Endothelial cell of umbilical vein (primary cell): ENCODE measurements at regions not wholly inside any gene's neighbourhood (a gene's known extent, or its start where the extent isn't known, plus 50 kb on each side); places are given as distances from the start of the nearest gene placed in this dataset.

Source experiments
- BruUV-seq: library from RNA; stranded (reverse); fragments of 400-500 nt; replicated peaks from 2 replicates; lab custom pipeline; 2021; lab: Mats Ljungman, UMichigan
- CTCF ChIA-PET: fragments of 300-600, 350-600 bp; sonication (Branson Sonifier 250); formaldehyde crosslinking; loops from one replicate; lab custom pipeline; 2021; ENCODE audit warnings: antibody characterized with exemption, inconsistent platforms; lab: Charles Lee
- POLR2A ChIA-PET: fragments of 300-600, 350-600 bp; sonication (Branson Sonifier 250); formaldehyde crosslinking; loops from one replicate; lab custom pipeline; 2021; ENCODE audit warnings: antibody characterized with exemption, inconsistent platforms; lab: Charles Lee
- DNase-seq: peaks from one replicate; pipeline ENCODE4 v3.0.0-alpha.2; 2011; ENCODE audit warnings: low read depth, low spot score
- FAIRE-seq: peaks from 2 replicates; lab custom pipeline; 2011; peaks lifted over from hg19 to GRCh38; lab: Jason Lieb, UNC
- H2AFZ ChIP-seq: 2 replicates; pipeline ENCODE4 v1.6.0; 2012; ENCODE audit warnings: low read depth, low read length, control low read depth, inconsistent platforms
- H3K27ac ChIP-seq: 2 replicates; pipeline ENCODE4 v1.5.1; 2011; ENCODE audit warnings: low read depth, mild to moderate bottlenecking, control low read depth, low read length, moderate library complexity; ENCODE audit not compliant: insufficient read depth
- H3K27me3 ChIP-seq, 2 experiments: 2 replicates each; pipeline versions ENCODE4 v1.6.0 to v1.6.1; 2011; ENCODE audit warnings: low read length in 2 of 2, mixed read lengths in 1 of 2; ENCODE audit not compliant: control insufficient read depth in 2 of 2, insufficient read depth in 2 of 2
- H3K36me3 ChIP-seq, 2 experiments: 2 replicates in 1 of 2; 3 replicates in 1 of 2; pipeline ENCODE4 v1.5.1; 2011; ENCODE audit warnings: low read length in 2 of 2, mild to moderate bottlenecking in 1 of 2, moderate library complexity in 1 of 2; ENCODE audit not compliant: control insufficient read depth in 2 of 2, insufficient read depth in 2 of 2; ENCODE audit errors: extremely low read depth in 1 of 2
- H3K4me1 ChIP-seq: 3 replicates; pipeline ENCODE4 v1.5.1; 2011; ENCODE audit warnings: mild to moderate bottlenecking, low read length; ENCODE audit not compliant: control insufficient read depth, insufficient read depth; ENCODE audit errors: extremely low read depth
- H3K4me2 ChIP-seq: 2 replicates; pipeline ENCODE4 v1.6.1; 2011; ENCODE audit warnings: low read length, control low read depth, mixed read lengths; ENCODE audit not compliant: insufficient read depth
- H3K4me3 ChIP-seq, 3 experiments: fragments of 200-600 bp in 1 of 3; sonication (generic), shearing (Covaris generic) in 1 of 3; replicated peaks in 1 of 3; 2 replicates each; pipeline ENCODE4 v1.5.1; 2011 to 2016; ENCODE audit warnings: control low read depth in 3 of 3, low read length in 3 of 3, mild to moderate bottlenecking in 2 of 3, inconsistent platforms in 1 of 3, low read depth in 1 of 3, moderate library complexity in 1 of 3; ENCODE audit not compliant: insufficient read depth in 1 of 3
- H3K79me2 ChIP-seq: 2 replicates; pipeline ENCODE4 v1.6.0; 2012; ENCODE audit warnings: low read length, inconsistent platforms; ENCODE audit not compliant: control insufficient read depth, insufficient read depth
- H3K9ac ChIP-seq: replicated peaks from 2 replicates; pipeline ENCODE3; 2011; ENCODE audit warnings: low read length, control low read depth; ENCODE audit not compliant: insufficient read depth; ENCODE audit errors: extremely low read depth
- H3K9me1 ChIP-seq: replicated peaks from 3 replicates; pipeline ENCODE4 v1.6.0; 2011; ENCODE audit warnings: mild to moderate bottlenecking, low read length; ENCODE audit not compliant: control insufficient read depth, insufficient read depth; ENCODE audit errors: extremely low read depth
- H3K9me3 ChIP-seq: replicated peaks from 2 replicates; pipeline ENCODE4 v1.5.1; 2012; ENCODE audit warnings: low read length, inconsistent platforms; ENCODE audit not compliant: control insufficient read depth, insufficient read depth
- H4K20me1 ChIP-seq: replicated peaks from 2 replicates; pipeline ENCODE3; 2011; ENCODE audit warnings: mild to moderate bottlenecking, low read length; ENCODE audit not compliant: control insufficient read depth, insufficient read depth; ENCODE audit errors: extremely low read depth
- CTCF ChIP-seq, 2 donors: IDR thresholded peaks; 1 replicate in 1 of 2; 2 replicates in 1 of 2; pipeline ENCODE4 v1.5.1; 2011; ENCODE audit warnings: low read length in 2 of 2, mild to moderate bottlenecking in 2 of 2, moderate library complexity in 2 of 2, control low read depth in 1 of 2, inconsistent platforms in 1 of 2, low read depth in 1 of 2; ENCODE audit not compliant: insufficient read depth in 1 of 2; ENCODE audit errors: extremely low read depth in 1 of 2
- EZH2 ChIP-seq: IDR thresholded peaks from 2 replicates; pipeline ENCODE4 v1.6.1; 2012; ENCODE audit warnings: borderline replicate concordance, low read depth, mild to moderate bottlenecking, moderate library complexity, low read length, inconsistent platforms; ENCODE audit not compliant: severe bottlenecking
- FOS ChIP-seq: IDR thresholded peaks from 2 replicates; pipeline ENCODE4 v1.6.1; 2011; ENCODE audit warnings: mild to moderate bottlenecking, low read length, moderate library complexity, borderline replicate concordance; ENCODE audit not compliant: insufficient read depth
- GATA2 ChIP-seq: IDR thresholded peaks from 2 replicates; pipeline ENCODE4 v1.7.0; 2011; ENCODE audit warnings: low read depth, mild to moderate bottlenecking, moderate library complexity, mixed read lengths, low read length; ENCODE audit not compliant: insufficient read length, insufficient read depth
- JUN ChIP-seq: IDR thresholded peaks from 2 replicates; pipeline ENCODE4 v1.6.1; 2011; ENCODE audit warnings: borderline replicate concordance, low read depth; ENCODE audit not compliant: insufficient read length, insufficient read depth
- MAX ChIP-seq: IDR thresholded peaks from 2 replicates; pipeline ENCODE4 v1.6.1; 2011; ENCODE audit not compliant: insufficient read depth, insufficient read length
- MYC ChIP-seq: IDR thresholded peaks from one replicate; pipeline ENCODE4 v1.6.1; 2011; ENCODE audit warnings: mild to moderate bottlenecking, low read depth, low read length
- POLR2A ChIP-seq: IDR thresholded peaks from 2 replicates; pipeline ENCODE4 v1.6.1; 2012; ENCODE audit warnings: low read depth, mild to moderate bottlenecking, control low read depth, low read length
- POLR2AphosphoS5 ChIP-seq: IDR thresholded peaks from 2 replicates; pipeline ENCODE4 v1.6.1; 2012; ENCODE audit warnings: low read depth, mild to moderate bottlenecking, control low read depth, low read length, moderate library complexity; ENCODE audit not compliant: insufficient read depth
- dilution Hi-C: fragments of 300-500 bp; cut with MboI; formaldehyde crosslinking; loops from one replicate; pipeline ENCODE4 v1.15.0; 2019; ENCODE audit warnings: low sequenced_read_pairs; ENCODE audit not compliant: extremely low pct_ligation_motif_present
- intact Hi-C: fragments of 100-400 bp; cut with micrococcal nuclease; formaldehyde crosslinking; loops from one replicate; pipeline ENCODE4 v1.10.0; 2022

- DNase-seq (no peak), FAIRE-seq (no peak)
- H4K20me1 ChIP-seq, result no peaks in the 10 kb centered on the region
- dilution Hi-C loops, result no loop called here
- H3K4me1 ChIP-seq, result peaks cover 2% of the 10 kb centered on the region
- TF ChIP-seq GATA2 (no peak), MAX (no peak), FOS (peak; percentile 12)
- CTCF ChIA-PET, result interaction anchor here (0.9 kb wide), 1 partner anchor 20 kb away, joined by 3 read pairs; no protein-coding TSS in a partner anchor
- H2AFZ ChIP-seq, result no peak overlapping the region
- H3K27ac ChIP-seq, result no peak overlapping the region
- H3K4me3 ChIP-seq, result no peak overlapping the region
- no peak overlapping the region for H3K4me2 ChIP-seq
- POLR2A ChIA-PET, result no interaction called here
- BruUV-seq, result no TSS peak
- intact Hi-C loops, result no loop called here
- H3K9me3 ChIP-seq, result no peaks in the 10 kb centered on the region
- no peaks in the 10 kb centered on the region for H3K9me1 ChIP-seq
- H3K36me3 ChIP-seq, result no peaks in the 10 kb centered on the region
- H3K79me2 ChIP-seq, result no peaks in the 10 kb centered on the region
- H3K9ac ChIP-seq, result no peak overlapping the region
- no peaks in the 10 kb centered on the region for H3K27me3 ChIP-seq
Measured at GRCh38 chr6:223763-224162, 68.5 kb upstream of the DUSP22 start.

GRCh38 chr6:224350-224749 lies 67.9 kb upstream of the DUSP22 start:
- ChIA-PET CTCF (interaction anchor here (0.9 kb wide), 1 partner anchor 21 kb away, joined by 3 read pairs; no protein-coding TSS in a partner anchor), POLR2A (no interaction called here)
- intact Hi-C loops, result no loop called here
- no peaks in the 10 kb centered on the region for H4K20me1 ChIP-seq
- FAIRE-seq, result no peak
- no peaks in the 10 kb centered on the region for H3K9me1 ChIP-seq
- no peaks in the 10 kb centered on the region for H3K36me3 ChIP-seq
- dilution Hi-C loops, result no loop called here
- H3K9ac ChIP-seq, result no peak overlapping the region
- H3K9me3 ChIP-seq, result no peaks in the 10 kb centered on the region
- no peak for DNase-seq
- peaks cover 2% of the 10 kb centered on the region for H3K4me1 ChIP-seq
- H3K4me2 ChIP-seq, result no peak overlapping the region
- no peak overlapping the region for H2AFZ ChIP-seq
- no TSS peak for BruUV-seq
- H3K79me2 ChIP-seq, result no peaks in the 10 kb centered on the region
- TF ChIP-seq MYC, result no peak
- TF ChIP-seq EZH2, result no peak
- TF ChIP-seq MAX, result no peak
- TF ChIP-seq POLR2AphosphoS5, result no peak
- no peak for TF ChIP-seq JUN
- no peak for TF ChIP-seq FOS
- TF ChIP-seq GATA2, result no peak
- TF ChIP-seq POLR2A, result no peak
- no peak for TF ChIP-seq CTCF (IDR thresholded peaks at IDR 0.05; ENCODE audit: extremely low read depth in 1 of 2, insufficient read depth in 1 of 2, low read depth in 1 of 2, low read length in 2 of 2)
- H3K27me3 ChIP-seq, result no peaks in the 10 kb centered on the region
- H3K27ac ChIP-seq, result no peak overlapping the region
- H3K4me3 ChIP-seq, result no peak overlapping the region
